Spleen (tissue), 7 donors: ENCODE measurements at regions not wholly inside any gene's neighbourhood (a gene's known extent, or its start where the extent isn't known, plus 50 kb on each side); places are given as distances from the start of the nearest gene placed in this dataset.

Source experiments
- CTCF ChIP-seq, 11 experiments: fragments of 200-600 bp in 7 of 11; fragments of 450-650 bp in 4 of 11; sonication (generic) in 4 of 11; IDR thresholded peaks in 8 of 11; conservative IDR thresholded peaks in 3 of 11; 1 replicate in 7 of 11; 2 replicates in 4 of 11; pipeline versions ENCODE4 v1.4.0 to v1.8.0; 2016 to 2021; ENCODE audit warnings: antibody characterized with exemption in 11 of 11, inconsistent platforms in 4 of 11, mild to moderate bottlenecking in 1 of 11
- POLR2AphosphoS5 ChIP-seq, 3 donors: sonication (generic); formaldehyde crosslinking; IDR thresholded peaks; one replicate each; pipeline ENCODE4 v1.5.1; 2017; ENCODE audit warnings: antibody characterized with exemption in 3 of 3
- donor health status: DM: no; HTN: no; CAD: no; lungs with moderate emphysema.
- donor health status: DM: no; HTN: no; CAD: no.
- donor health status: DM: no; HTN: no; CAD: no.

- TF ChIP-seq CTCF (IDR thresholded peaks at IDR 0.05 in 8 of 11, conservative IDR thresholded peaks at IDR 0.05 in 3 of 11) = no peak
- no peak for TF ChIP-seq POLR2AphosphoS5 (IDR thresholded peaks at IDR 0.05)
Observed at GRCh38 chr12:105947906-105948305, 190.8 kb downstream of the NUAK1 start.
